ENCODE measurements at regions not wholly inside any gene's neighbourhood (a gene's known extent, or its start where the extent isn't known, plus 50 kb on each side); places are given as distances from the start of the nearest gene placed in this dataset.

- no peak for TF ChIP-seq CTCF (IDR thresholded peaks at IDR 0.05)
- TF ChIP-seq EZH2phosphoT487 (IDR thresholded peaks at IDR 0.05), result no peak
- no peak for TF ChIP-seq EZH2 (IDR thresholded peaks at IDR 0.05)
These were observed 198.4 kb upstream of the TENT5A start for GRCh38 chr6:81950877-81951276.

Data from neural progenitor cell (in vitro differentiated cells).